NCI-H187 treated with DMSO at 0.1 percent for 48 hours (cell line): ENCODE measurements at regions not wholly inside any gene's neighbourhood (a gene's known extent, or its start where the extent isn't known, plus 50 kb on each side); places are given as distances from the start of the nearest gene placed in this dataset.
"Not testable (repeated sequence)": the region's sequence is repeated elsewhere in the genome, so short reads cannot be mapped to it uniquely, and the experiment has no call there.

Experiments
- DNase-seq: peaks from one replicate; lab custom pipeline; 2025; lab: John Stamatoyannopoulos, UW

GRCh38 chr14:106141242-106142220, 615.1 kb downstream of the TMEM121 start:
- no peak for DNase-seq

GRCh38 chr14:106145731-106146130, 619.3 kb downstream of the TMEM121 start:
- not testable (repeated sequence) for DNase-seq

GRCh38 chr14:106153362-106153955, 627.1 kb downstream of the TMEM121 start:
- not testable (repeated sequence) for DNase-seq

GRCh38 chr14:106163316-106163715, 636.9 kb downstream of the TMEM121 start:
- no peak for DNase-seq

- DNase-seq = not testable (repeated sequence)
Measured at GRCh38 chr14:106163812-106164211, 637.4 kb downstream of the TMEM121 start.

GRCh38 chr14:106166232-106166631, 639.8 kb downstream of the TMEM121 start:
- DNase-seq = no peak

- DNase-seq = no peak
Measured at GRCh38 chr14:106166650-106167204, 640.3 kb downstream of the TMEM121 start.

- DNase-seq = not testable (repeated sequence)
Measured at GRCh38 chr14:106170163-106170658, 643.8 kb downstream of the TMEM121 start.

- no peak for DNase-seq
Measured at GRCh38 chr14:106174206-106174605, 647.8 kb downstream of the TMEM121 start.

- DNase-seq = not testable (repeated sequence)
Measured at GRCh38 chr14:106177266-106178246, 651.2 kb downstream of the TMEM121 start.

GRCh38 chr14:106179761-106180160, 653.4 kb downstream of the TMEM121 start:
- DNase-seq = no peak

GRCh38 chr14:106184771-106185170, 658.4 kb downstream of the TMEM121 start:
- DNase-seq = not testable (repeated sequence)

- DNase-seq = not testable (repeated sequence)
Measured at GRCh38 chr14:106185174-106185836, 658.9 kb downstream of the TMEM121 start.

- no peak for DNase-seq
Measured at GRCh38 chr14:106185837-106186233, 659.5 kb downstream of the TMEM121 start.

GRCh38 chr14:106187216-106187615, 660.8 kb downstream of the TMEM121 start:
- no peak for DNase-seq

GRCh38 chr14:106192701-106193100, 666.3 kb downstream of the TMEM121 start:
- not testable (repeated sequence) for DNase-seq

- DNase-seq = not testable (repeated sequence)
Measured at GRCh38 chr14:106196459-106196858, 670.1 kb downstream of the TMEM121 start.

GRCh38 chr14:106197264-106197663, 670.9 kb downstream of the TMEM121 start:
- DNase-seq = not testable (repeated sequence)

- no peak for DNase-seq
Measured at GRCh38 chr14:106199097-106199496, 672.7 kb downstream of the TMEM121 start.

GRCh38 chr14:106200541-106201315, 674.3 kb downstream of the TMEM121 start:
- DNase-seq = no peak
